ENCODE measurements at regions not wholly inside any gene's neighbourhood (a gene's known extent, or its start where the extent isn't known, plus 50 kb on each side); places are given as distances from the start of the nearest gene placed in this dataset.

GRCh38 chrX:122572461-122572860, 611.6 kb upstream of the GRIA3 start:
- TF ChIP-seq CTCF (IDR thresholded peaks at IDR 0.05; ENCODE audit: poor library complexity) = no peak
- TF ChIP-seq EZH2 (IDR thresholded peaks at IDR 0.05; ENCODE audit: borderline replicate concordance) = no peak
- TF ChIP-seq EZH2phosphoT487 (IDR thresholded peaks at IDR 0.05; ENCODE audit: low read depth, severe bottlenecking, unreplicated experiment) = no peak

All from hepatocyte (in vitro differentiated cells).